Osteoblast (primary cell): ENCODE measurements at regions not wholly inside any gene's neighbourhood (a gene's known extent, or its start where the extent isn't known, plus 50 kb on each side); places are given as distances from the start of the nearest gene placed in this dataset.

Experiments
- DNase-seq: peaks from one replicate; pipeline ENCODE4 v3.0.0; 2011; ENCODE audit warnings: low spot score, mixed read lengths; ENCODE audit not compliant: insufficient read length; ENCODE audit errors: missing footprints
- H2AFZ ChIP-seq: 2 replicates; pipeline ENCODE4 v1.6.0; 2011; ENCODE audit warnings: mild to moderate bottlenecking, low read length
- H3K27ac ChIP-seq: 2 replicates; pipeline ENCODE4 v1.5.1; 2011; ENCODE audit warnings: mild to moderate bottlenecking, low read depth, low read length, moderate library complexity
- H3K27me3 ChIP-seq: 2 replicates; pipeline ENCODE4 v1.6.0; 2012; ENCODE audit warnings: mild to moderate bottlenecking, control low read depth, inconsistent platforms, low read length, moderate library complexity; ENCODE audit not compliant: insufficient read depth
- H3K36me3 ChIP-seq: 2 replicates; pipeline ENCODE4 v1.5.1; 2011; ENCODE audit warnings: mild to moderate bottlenecking, low read length, control low read depth, moderate library complexity; ENCODE audit not compliant: insufficient read depth
- H3K4me1 ChIP-seq: 2 replicates; pipeline ENCODE4 v1.5.1; 2011; ENCODE audit warnings: mild to moderate bottlenecking, low read length, control low read depth, moderate library complexity; ENCODE audit not compliant: insufficient read depth
- H3K4me2 ChIP-seq: 2 replicates; pipeline ENCODE4 v1.6.0; 2011; ENCODE audit warnings: mild to moderate bottlenecking, low read length; ENCODE audit not compliant: insufficient read depth
- H3K4me3 ChIP-seq: fragments of 200-600 bp; sonication (generic); 3 replicates; pipeline ENCODE4 v1.5.1; 2012; ENCODE audit warnings: mild to moderate bottlenecking, low read length, inconsistent platforms; ENCODE audit not compliant: insufficient read depth
- H3K79me2 ChIP-seq: 2 replicates; pipeline ENCODE4 v1.6.0; 2012; ENCODE audit warnings: mild to moderate bottlenecking, low read length, control low read depth, inconsistent platforms; ENCODE audit not compliant: insufficient read depth
- H3K9me3 ChIP-seq: 2 replicates; pipeline ENCODE4 v1.5.1; 2011; ENCODE audit warnings: low read depth, low read length, control low read depth
- H4K20me1 ChIP-seq: 2 replicates; pipeline ENCODE4 v1.6.0; 2012; ENCODE audit warnings: mild to moderate bottlenecking, low read length, control low read depth; ENCODE audit not compliant: insufficient read depth
- CTCF ChIP-seq: IDR thresholded peaks from 2 replicates; pipeline ENCODE4 v1.5.1; 2011; ENCODE audit warnings: mild to moderate bottlenecking, low read depth, low read length, moderate library complexity; ENCODE audit errors: extremely low read depth

GRCh38 chr4:31081366-31081765 lies 361.2 kb downstream of the PCDH7 start:
- Histone ChIP-seq H3K9me3 (no peaks in the 10 kb centered on the region), H3K27me3 (no peaks in the 10 kb centered on the region), H3K36me3 (no peaks in the 10 kb centered on the region), H3K4me1 (no peaks in the 10 kb centered on the region), H3K4me3 (no peak overlapping the region), H4K20me1 (no peaks in the 10 kb centered on the region), H3K27ac (no peak overlapping the region), H3K79me2 (no peaks in the 10 kb centered on the region), H2AFZ (no peak overlapping the region), H3K4me2 (no peak overlapping the region)
- TF ChIP-seq CTCF: no peak
- DNase-seq: no peak

DNA sequence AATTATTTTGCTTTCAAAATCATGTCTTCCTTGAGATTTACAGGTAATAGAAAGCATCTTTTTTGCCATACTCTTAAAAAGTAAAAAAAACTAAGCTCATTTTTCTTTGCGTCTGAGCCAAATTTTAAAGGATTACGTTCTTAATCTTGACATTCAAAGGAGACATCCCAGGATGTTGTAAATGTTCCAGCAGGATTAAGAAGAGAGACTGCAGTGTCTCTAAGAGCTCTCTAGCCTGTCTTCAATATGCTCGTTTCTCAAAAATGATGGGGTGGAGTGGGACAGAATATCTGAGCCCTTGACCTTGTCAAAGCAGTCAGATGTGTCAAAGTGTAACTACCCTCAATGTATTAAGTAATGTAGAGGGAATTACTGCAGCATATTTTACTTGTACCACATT lies 363.3 kb downstream of the PCDH7 start:
- TF ChIP-seq CTCF: no peak
- H3K36me3 ChIP-seq: no peaks in the 10 kb centered on the region
- H3K27me3 ChIP-seq: no peaks in the 10 kb centered on the region
- no peaks in the 10 kb centered on the region for H4K20me1 ChIP-seq
- H3K4me3 ChIP-seq: no peak overlapping the region
- H3K4me2 ChIP-seq: no peak overlapping the region
- no peaks in the 10 kb centered on the region for H3K4me1 ChIP-seq
- no peak overlapping the region for H3K27ac ChIP-seq
- H3K9me3 ChIP-seq: no peaks in the 10 kb centered on the region
- H3K79me2 ChIP-seq: no peaks in the 10 kb centered on the region
- no peak overlapping the region for H2AFZ ChIP-seq
- DNase-seq: no peak

GRCh38 chr4:31084806-31085416 lies 364.7 kb downstream of the PCDH7 start:
- Histone ChIP-seq H2AFZ (no peak overlapping the region), H3K27me3 (no peaks in the 10 kb centered on the region), H3K36me3 (no peaks in the 10 kb centered on the region), H3K4me3 (no peak overlapping the region), H4K20me1 (no peaks in the 10 kb centered on the region), H3K4me2 (no peak overlapping the region), H3K27ac (no peak overlapping the region), H3K4me1 (no peaks in the 10 kb centered on the region), H3K79me2 (no peaks in the 10 kb centered on the region), H3K9me3 (no peaks in the 10 kb centered on the region)
- TF ChIP-seq CTCF: no peak
- DNase-seq: no peak

- no peak overlapping the region for H2AFZ ChIP-seq
- H3K79me2 ChIP-seq: no peaks in the 10 kb centered on the region
- no peak overlapping the region for H3K27ac ChIP-seq
- no peaks in the 10 kb centered on the region for H4K20me1 ChIP-seq
- no peak overlapping the region for H3K4me3 ChIP-seq
- no peak for TF ChIP-seq CTCF
- DNase-seq: no peak
- no peaks in the 10 kb centered on the region for H3K36me3 ChIP-seq
- no peaks in the 10 kb centered on the region for H3K9me3 ChIP-seq
- no peaks in the 10 kb centered on the region for H3K27me3 ChIP-seq
- H3K4me1 ChIP-seq: no peaks in the 10 kb centered on the region
- no peak overlapping the region for H3K4me2 ChIP-seq
These were observed 365.5 kb downstream of the PCDH7 start for GRCh38 chr4:31085689-31086088.
